HG03060 (cell line): ENCODE measurements at regions not wholly inside any gene's neighbourhood (a gene's known extent, or its start where the extent isn't known, plus 50 kb on each side); places are given as distances from the start of the nearest gene placed in this dataset.
"Not testable (repeated sequence)": the region's sequence is repeated elsewhere in the genome, so short reads cannot be mapped to it uniquely, and the experiment has no call there.

Experiments
- ATAC-seq: cut with Tn5 transposase; IDR thresholded peaks from one replicate; pipeline ENCODE4 v1.9.1; 2021; ENCODE audit warnings: low read depth, moderate number of reproducible peaks; ENCODE audit not compliant: unreplicated experiment

DNA sequence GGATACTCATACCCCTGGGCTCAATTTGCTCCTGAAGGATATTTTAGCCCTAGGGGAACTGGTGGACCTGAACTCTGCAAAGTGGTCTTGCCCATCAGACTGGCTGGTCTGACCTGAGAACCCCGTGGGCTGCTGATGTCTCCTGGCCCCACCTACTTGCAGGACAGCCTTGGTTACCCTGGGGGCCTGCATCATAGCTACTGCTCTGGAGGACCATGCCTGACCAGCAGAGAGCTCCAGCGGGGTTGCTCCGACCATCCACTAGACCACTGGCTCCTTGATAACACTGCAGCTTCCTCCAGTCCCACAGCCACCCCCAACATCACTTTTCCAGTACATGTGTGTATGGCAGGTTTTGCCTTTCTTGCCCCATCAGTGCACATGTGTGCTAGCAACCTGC is 331.6 kb upstream of the BRINP3 start:
- no peak for ATAC-seq

DNA sequence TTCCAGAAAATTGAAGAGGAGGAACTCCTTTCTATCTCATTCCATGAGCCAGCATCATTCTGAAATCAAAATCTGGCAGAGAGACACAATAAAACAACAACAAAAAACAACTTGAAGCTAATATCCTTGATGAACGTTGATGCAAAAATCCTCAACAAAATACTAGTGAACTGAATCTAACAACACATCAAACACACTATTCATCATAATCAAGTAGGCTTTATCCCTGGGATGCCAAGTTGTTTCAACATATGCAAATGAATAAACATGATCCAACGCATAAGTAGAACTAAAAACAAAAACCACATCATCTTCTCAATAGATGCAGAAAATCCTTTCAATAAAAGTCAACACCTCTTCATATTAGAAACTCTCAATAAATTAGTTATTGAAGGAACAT is 335.3 kb upstream of the BRINP3 start:
- ATAC-seq, result no peak

DNA sequence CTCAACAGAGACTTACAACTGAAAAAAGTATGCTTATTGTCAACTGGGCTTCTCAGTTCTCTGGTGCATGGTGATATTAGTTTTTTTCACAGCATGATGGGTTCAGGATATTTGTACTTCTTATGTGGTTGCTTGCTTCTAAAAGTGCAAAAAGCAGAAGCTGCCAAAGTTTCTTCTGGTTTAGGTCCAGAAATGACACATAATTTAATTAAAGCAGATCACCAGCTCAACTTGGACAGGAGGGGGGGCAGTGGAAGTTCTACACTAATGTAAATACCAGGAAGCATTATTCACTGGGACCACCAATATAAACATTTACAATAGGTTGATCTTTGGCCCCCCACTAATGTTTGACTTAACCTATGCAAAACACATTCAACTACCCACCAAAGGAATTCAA is 354.8 kb upstream of the BRINP3 start:
- ATAC-seq, result no peak

DNA sequence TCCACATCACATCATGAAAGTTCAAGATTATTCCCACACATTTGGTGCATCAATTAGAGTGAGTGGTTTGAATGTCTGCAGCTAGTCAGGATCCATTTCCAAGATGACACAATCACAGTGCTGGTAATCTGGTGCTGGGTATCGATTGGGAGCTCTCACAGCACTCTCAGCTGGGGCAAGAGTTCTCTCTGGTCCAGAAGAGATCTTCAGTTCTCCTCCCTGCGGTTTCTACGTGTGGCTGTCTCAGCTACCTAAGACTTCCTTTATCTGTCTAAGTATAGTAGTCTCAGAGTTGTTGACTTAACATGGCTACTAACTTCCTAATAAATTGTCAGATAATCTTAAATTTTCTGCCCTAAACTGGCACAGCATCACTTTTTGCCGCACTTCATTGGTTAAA is 358.0 kb upstream of the BRINP3 start:
- no peak for ATAC-seq

DNA sequence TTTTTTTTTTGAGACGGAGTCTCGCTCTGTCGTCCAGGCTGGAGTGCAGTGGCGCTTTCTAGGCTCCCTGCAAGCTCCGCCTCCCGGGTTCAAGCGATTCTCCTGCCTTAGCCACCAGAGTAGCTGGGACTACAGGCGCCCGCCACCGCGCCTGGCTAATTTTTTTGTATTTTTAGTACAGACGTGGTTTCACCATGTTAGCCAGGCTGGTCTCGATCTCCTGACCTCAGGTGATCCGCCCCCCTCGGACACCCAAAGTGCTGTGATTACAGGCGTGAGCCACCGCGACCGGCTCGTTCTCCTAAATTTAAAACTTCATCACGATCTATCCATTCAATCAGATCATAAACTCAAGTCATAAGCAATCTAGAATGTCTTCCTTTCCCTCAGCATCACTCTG is 359.5 kb upstream of the BRINP3 start:
- not testable (repeated sequence) for ATAC-seq

DNA sequence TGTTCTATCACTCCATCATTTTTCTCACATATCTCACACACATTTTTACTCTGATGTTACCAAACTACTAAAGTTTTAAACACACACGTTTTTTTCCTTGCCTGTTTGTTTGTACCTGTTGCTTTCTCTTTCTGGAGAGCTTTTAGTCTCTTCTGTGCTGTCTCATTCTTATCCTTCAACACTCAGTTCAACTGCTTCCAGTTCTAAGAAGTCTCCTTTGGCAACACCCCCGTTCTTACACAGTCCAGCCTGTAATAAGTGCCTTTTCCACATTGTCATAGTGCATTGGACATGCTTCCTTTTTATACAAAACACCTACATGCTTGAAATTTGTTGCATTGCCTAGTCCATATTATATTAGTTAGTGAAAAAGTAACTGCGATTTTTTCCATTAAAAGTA is 360.2 kb upstream of the BRINP3 start:
- ATAC-seq, result no peak

DNA sequence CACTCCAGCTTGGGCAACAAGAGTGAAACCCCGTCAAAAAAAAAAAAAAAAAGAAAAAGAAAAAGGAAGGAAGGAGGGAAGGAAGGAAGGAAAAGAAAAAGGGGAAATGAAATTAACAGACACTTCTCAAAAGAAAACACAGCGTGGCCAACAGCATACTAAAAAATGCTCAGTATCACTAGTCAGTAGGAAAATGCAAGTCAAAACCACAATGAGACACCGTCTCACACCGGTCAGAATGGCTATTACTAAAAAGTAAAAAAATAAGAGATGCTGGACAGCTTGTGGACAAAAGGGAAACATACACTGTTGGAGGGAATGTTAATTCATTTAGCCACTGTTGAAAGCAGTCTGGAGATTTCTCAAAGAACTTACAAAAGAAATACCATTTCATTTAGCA is 369.5 kb upstream of the BRINP3 start:
- ATAC-seq, result no peak

DNA sequence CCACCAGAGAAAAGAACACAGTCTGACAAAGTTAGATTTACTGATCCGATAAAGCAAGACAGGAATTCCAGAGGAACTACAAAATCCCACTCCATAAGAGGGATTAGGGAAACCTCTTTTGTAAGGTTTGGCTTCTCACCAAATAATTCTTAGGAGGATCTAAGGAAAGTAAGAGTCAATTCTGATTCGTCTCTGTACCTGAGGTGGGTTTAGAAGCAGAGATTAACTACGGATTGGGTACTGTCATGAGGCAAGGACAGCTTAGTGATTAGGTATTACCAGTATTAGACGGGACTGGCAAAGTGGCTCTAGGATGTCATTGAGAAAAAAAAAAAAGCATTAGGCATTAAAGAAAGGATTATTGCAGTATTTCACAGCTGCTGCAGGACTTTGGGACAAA is 371.7 kb upstream of the BRINP3 start:
- ATAC-seq, result no peak

DNA sequence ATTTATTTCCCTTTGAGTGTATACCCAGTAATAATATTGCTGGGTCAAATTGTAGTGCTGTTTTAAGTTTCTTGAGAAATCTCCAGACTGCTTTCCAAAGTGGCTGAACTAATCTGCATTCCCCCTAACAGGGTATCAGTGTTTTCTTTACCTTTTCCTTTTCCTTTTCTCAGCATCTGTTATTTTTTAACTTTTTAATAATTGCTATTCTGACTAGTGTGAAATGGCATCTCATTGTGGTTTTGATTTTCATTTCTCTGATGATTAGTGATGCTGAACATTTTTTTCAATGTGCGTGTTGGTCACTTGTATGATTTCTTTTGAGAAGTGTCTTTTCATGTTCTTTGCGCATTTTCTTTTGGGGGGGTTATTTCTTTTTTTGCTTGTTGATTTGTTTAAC is 374.9 kb upstream of the BRINP3 start:
- ATAC-seq, result no peak

DNA sequence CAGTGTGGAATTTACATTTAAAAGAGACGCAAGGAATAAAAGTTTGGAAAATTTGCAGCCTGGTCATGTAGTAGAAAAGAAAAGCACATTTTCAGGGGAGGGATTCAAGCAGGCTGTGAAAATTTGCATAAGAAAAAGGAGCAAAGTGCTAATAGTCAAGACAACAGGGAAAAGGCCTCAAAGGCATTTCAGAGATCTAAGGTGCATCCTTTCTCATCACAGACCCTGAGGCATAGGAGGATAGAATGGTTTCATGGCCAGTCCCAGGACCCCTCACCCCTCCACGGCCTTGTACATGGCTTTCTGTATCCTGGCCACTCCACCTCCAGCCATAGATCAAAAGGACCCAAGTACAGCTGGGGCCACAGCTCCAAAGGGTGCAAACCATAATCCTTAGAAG is 380.5 kb upstream of the BRINP3 start:
- no peak for ATAC-seq

DNA sequence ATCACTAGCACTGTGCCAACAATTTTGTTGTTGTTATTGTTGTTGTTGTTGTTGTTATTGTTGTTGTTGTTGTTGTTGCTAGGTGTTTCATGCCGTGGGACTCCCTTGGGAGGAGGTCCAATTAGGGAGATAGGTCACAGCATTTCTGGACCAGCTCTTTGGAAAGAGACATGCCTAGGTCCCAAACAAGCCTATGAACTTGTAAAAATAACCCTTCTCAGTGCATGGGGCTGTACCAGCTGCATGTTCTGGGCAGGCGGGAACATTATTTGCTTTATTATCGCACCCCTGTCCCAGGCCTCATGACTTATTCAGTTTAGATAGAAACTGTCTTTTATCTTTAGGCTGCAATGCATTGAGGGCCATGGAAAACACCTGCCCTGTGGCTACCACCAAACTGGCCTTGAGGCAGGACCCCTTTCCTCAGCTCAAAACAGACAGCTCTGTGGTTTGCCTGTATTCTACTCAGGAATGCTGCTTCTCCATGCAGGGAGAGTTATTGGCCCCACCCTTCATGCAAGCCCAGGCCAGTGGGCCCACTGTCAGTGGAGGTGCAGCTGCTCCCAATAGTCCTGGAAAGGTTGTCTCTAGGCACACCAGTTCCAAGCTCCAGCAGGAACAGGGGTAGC is 386.5 kb upstream of the BRINP3 start:
- no peak for ATAC-seq

DNA sequence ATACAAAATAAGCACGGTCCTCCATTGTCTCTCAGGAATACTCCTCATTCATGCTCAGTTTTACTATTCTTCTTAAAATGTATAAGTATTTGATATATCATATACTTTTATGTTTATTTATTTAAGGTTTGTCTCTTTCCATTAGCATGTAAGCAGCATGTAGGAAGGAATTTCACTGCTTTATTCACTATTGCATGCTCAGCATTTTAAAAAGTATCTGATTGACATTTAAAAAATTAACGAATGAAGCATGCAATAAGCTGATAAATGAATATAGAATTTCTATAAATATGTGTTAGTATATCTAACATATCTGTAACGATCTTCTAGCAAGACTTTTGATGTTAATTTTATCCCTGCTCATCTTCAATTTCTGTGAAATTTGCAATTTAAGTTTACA is 402.7 kb upstream of the BRINP3 start:
- ATAC-seq, result no peak

DNA sequence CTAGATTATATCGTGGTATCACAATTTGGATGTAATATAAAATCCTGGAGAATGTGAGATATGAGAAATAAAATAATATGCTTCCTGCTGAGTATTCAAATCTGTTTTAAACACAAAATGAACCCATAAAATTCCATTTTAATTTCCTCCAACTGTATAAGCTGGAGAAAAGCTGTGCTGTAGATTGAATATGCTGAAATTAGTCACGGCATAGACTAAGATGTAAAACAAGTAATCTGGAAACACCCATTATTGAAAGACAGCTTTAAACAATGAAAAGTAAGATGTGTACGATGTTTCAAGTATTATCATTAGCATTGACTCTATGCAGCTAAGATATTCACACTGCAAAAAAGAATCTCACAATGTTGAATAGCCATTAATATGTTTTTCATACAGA is 403.4 kb upstream of the BRINP3 start:
- ATAC-seq, result no peak

DNA sequence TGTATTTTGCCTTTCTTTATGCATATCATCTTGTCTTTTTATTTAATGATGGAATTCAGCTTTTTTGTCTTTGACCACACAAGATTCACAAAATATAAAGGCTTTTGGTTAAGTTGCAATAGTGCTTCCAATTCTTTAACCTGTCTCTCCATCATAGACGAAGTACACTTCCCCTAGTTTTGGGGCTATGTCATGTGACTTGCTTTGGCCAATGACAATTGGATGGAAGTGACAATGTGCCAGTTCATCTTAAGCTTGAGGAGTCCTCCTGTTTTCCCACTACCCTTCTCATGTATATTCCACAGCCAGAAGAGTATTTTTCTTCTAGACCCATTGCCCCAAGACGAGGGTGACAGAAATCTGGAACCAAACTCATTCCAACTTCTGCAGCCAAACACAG is 419.6 kb upstream of the BRINP3 start:
- no peak for ATAC-seq

DNA sequence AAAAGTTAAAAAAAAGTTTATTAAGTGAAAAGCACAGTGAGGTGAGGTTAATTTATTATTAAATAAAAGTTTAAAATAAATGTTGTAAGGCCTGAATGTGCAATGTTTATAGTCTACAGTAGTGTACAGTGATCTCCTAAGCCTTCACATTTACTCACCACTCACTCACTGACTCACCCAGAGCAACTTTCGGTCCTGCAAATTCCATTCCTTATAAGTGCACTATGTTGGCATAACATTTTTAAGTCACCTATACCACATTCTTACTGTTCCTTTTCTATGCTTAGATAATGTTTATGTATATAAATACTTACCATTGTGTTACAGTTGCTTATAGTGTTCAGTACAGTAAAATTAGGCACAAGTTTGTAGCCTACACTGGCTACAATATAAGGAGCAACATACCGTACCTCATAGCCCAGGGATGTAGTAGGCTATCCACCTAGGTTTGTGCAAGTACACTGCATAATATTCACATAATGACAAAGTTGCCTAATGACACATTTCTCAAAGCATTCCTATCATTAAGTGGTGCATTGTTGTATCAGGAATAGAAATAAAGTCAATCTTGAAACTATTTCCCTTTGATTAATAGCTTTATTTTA is 426.5 kb upstream of the BRINP3 start:
- no peak for ATAC-seq

DNA sequence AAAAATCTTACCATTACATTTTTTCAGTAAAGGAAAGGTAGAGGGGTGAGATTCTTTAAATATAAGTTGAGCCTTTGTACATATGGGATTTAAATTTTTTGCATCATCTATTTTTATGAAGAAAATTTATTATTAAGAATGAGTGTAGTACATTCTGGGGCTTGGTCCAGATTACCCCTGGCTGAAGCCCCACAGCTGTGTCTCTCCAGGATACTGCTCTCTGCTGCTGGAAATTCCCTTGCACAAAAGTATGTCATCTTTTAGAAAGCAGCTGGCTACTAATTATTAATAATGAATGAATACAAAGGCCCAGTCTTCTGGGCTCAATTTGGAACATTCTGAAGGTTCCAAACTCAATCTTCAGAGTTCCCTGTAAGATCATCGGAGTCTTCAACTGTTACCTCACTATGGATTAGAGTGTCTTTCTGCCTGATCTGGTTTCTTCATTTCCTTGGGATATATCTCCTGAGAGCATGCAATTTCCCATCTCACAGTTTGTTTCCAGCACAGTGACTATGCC is 428.6 kb upstream of the BRINP3 start:
- ATAC-seq, result no peak

DNA sequence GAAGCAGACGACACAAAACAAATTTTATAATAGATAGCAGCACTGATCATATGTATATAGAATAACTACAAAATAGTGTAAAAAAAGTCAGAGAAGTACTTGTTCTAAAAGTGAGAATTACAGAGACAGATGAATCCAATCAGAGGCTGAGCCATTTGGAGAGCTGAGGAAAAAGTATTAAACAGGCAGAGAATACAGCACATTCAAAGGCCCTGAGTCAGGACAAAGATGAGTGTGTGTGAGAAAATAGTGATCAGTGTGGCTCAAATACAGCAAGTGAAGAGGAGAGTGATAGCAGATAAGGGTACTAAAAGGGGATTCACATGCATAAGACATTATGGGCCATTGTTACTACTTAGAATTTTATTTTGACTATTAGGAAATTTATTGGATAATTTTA is 430.6 kb upstream of the BRINP3 start:
- no peak for ATAC-seq

DNA sequence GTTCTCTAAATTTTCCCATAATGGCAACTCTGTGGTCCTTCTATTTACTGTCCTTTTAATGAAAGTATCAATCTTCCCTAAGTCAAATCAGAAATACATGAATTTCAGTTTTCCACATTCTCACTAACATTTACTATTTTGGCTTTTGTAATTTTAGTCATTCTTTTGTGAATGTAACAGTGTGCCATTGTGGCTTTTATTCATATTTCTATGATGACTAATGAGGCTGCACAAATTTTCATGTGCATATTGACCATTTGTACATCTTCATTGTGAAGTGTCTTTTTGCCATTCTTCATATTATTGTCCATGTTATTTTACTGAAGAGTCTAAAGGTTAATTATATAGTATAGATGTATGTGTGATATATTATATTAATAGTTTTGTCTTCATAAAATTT is 431.0 kb upstream of the BRINP3 start:
- ATAC-seq, result no peak

DNA sequence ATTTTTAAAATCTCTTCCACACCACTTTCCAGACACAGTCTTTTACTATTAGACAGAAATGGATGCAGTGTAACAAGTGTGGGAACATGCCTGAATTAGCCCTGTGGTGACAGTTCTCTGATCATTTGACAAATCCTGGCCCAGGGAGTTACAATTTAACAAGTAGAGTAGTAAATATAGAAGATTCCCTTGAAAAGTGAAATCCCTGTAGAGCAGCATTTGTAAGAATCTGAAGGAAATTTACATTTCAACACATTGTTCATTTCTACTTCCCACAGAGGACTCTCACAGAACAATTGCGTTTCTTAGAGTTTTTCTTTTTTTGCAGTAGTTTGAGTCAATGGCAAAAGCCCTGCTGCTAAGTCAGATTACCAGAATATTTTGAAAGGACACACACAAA is 458.3 kb upstream of the BRINP3 start:
- ATAC-seq, result no peak

DNA sequence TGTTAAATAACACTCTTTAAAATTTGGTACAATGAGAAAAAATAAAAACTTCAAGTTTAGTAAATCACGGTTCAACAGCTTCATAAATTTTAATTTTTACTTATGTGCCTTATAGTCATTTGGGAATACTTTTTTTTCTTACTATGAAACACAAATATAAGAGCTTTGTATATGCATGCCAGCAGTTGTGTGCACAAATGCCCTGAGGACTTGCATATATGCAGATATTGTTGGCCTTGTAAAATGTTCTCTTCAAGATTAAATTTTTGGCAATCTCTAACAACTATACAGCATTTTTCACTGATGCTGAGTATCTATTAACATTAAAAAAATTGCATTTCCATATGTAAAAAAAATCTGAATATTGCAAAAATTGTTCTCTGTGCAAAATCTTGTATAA is 458.7 kb upstream of the BRINP3 start:
- ATAC-seq, result no peak

DNA sequence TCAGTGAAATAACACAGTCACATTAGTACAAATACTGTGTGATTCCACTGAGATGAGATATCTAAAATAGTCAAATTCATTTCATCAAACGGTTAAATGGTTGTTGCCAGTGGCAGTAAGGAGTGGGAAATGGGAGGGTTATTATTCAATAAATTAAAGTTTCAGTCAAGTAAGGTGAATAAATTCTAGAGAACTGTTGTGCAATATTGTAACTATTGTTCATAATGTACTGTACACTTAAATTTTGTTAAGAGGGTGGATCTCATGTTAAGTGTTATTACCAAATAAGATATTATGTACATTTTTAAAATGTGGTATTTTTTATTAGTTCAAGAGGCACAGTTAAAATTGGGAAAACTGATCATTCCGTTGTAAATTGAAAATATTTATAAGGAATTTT is 463.3 kb upstream of the BRINP3 start:
- ATAC-seq, result no peak

DNA sequence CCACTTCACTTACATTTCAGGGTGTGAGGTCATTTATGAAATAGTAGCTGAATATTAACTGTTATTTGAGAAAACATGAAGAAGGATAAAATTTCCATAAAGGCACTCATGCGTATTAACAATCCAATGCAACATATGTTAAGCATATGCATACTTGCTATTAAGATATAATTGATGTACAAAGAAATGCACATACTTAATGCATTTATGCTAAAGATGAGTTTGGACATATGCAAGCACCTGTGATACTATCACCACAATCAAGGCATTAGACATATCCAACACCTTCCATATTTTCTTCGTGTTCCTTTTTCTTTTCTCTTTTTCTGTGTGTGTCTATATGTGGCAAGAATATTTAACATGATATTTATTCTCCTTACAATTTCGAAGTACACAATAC is 464.8 kb upstream of the BRINP3 start:
- no peak for ATAC-seq

DNA sequence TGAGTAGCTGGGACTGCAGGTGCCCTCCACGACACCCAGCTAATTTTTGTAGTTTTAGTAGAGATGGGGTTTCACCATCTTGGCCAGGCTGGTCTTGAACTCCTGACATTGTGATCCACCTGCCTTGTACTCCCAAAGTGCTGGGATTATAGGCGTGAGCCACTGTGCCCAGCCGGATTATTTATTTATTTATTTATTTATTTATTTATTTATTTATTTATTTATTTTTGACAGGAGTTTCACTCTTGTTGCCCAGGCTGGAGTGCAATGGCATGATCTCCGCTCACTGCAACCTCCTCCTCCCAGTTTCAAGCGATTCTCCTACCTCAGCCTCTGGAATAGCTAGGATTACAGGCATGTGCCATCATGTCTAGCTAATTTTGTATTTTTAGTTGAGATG is 466.1 kb upstream of the BRINP3 start:
- ATAC-seq, result not testable (repeated sequence)
